PC-9 (cell line): ENCODE measurements at regions not wholly inside any gene's neighbourhood (a gene's known extent, or its start where the extent isn't known, plus 50 kb on each side); places are given as distances from the start of the nearest gene placed in this dataset.

Experiments
- BruUV-seq: library from RNA; stranded (reverse); fragments of 400-500 nt; replicated peaks from 2 replicates; lab custom pipeline; 2021; lab: Mats Ljungman, UMichigan
- CTCF ChIA-PET: fragments of 300-600 bp; sonication (Branson Sonifier 250); formaldehyde crosslinking; loops from one replicate; lab custom pipeline; 2022; ENCODE audit warnings: antibody characterized with exemption; lab: Charles Lee
- POLR2A ChIA-PET: fragments of 300-600 bp; sonication (Branson Sonifier 250); formaldehyde crosslinking; loops from one replicate; lab custom pipeline; 2022; ENCODE audit warnings: antibody characterized with exemption; ENCODE audit not compliant: unreplicated experiment; lab: Charles Lee
- DNase-seq, 2 experiments: peaks; one replicate each; pipeline versions ENCODE4 v3.0.0 to v3.0.0-alpha.2; 2015 to 2022; ENCODE audit warnings: mixed read lengths in 1 of 2
- H2AFZ ChIP-seq: fragments of 200-600 bp; sonication (generic); 2 replicates; pipeline ENCODE4 v1.8.1; 2017; ENCODE audit warnings: antibody characterized with exemption
- H3F3A ChIP-seq: fragments of 200-600 bp; sonication (generic); 2 replicates; pipeline ENCODE4 v1.8.1; 2017; ENCODE audit warnings: antibody characterized with exemption, mild to moderate bottlenecking, low read depth; ENCODE audit not compliant: insufficient read depth
- H3K27ac ChIP-seq: fragments of 200-600 bp; sonication (generic); 2 replicates; pipeline ENCODE4 v1.6.1; 2016; ENCODE audit warnings: mixed run types
- H3K27me3 ChIP-seq: fragments of 200-600 bp; sonication (generic); 2 replicates; pipeline ENCODE4 v1.6.1; 2016; ENCODE audit warnings: low read depth, mixed run types; ENCODE audit not compliant: insufficient read depth
- H3K36me3 ChIP-seq: fragments of 200-600 bp; sonication (generic); 2 replicates; pipeline ENCODE4 v1.6.1; 2016; ENCODE audit warnings: low read depth, mixed run types
- H3K4me1 ChIP-seq: fragments of 200-600 bp; sonication (generic); replicated peaks from 2 replicates; pipeline ENCODE4 v1.6.1; 2016; ENCODE audit warnings: mixed run types; ENCODE audit not compliant: insufficient read depth
- H3K4me2 ChIP-seq: fragments of 200-600 bp; sonication (generic); 2 replicates; pipeline ENCODE4 v1.6.1; 2017; ENCODE audit warnings: mixed run types
- H3K4me3 ChIP-seq: fragments of 200-600 bp; sonication (generic); 2 replicates; pipeline ENCODE4 v1.6.1; 2016; ENCODE audit warnings: mixed run types
- H3K79me2 ChIP-seq: fragments of 200-600 bp; sonication (generic); 2 replicates; pipeline ENCODE4 v1.6.1; 2017; ENCODE audit warnings: low read depth, mixed run types
- H3K9me2 ChIP-seq: fragments of 200-600 bp; sonication (generic); 2 replicates; pipeline ENCODE4 v1.8.1; 2017; ENCODE audit warnings: mild to moderate bottlenecking; ENCODE audit not compliant: insufficient read depth
- H3K9me3 ChIP-seq: fragments of 200-600 bp; sonication (generic); 2 replicates; pipeline ENCODE4 v1.8.1; 2016; ENCODE audit warnings: low read depth; ENCODE audit not compliant: insufficient read depth
- H4K20me1 ChIP-seq: fragments of 200-600 bp; sonication (generic); 2 replicates; pipeline ENCODE4 v1.8.1; 2017; ENCODE audit not compliant: insufficient read depth
- CTCF ChIP-seq: fragments of 200-600 bp; sonication (generic); conservative IDR thresholded peaks from 2 replicates; pipeline ENCODE4 v1.6.1; 2017; ENCODE audit warnings: mixed run types, antibody characterized with exemption, mild to moderate bottlenecking, moderate library complexity
- EZH2 ChIP-seq: fragments of 200-600 bp; sonication (generic); IDR thresholded peaks from 2 replicates; pipeline ENCODE4 v1.8.0; 2017; ENCODE audit warnings: antibody characterized with exemption, low read depth
- intact Hi-C: fragments of 100-400 bp; cut with micrococcal nuclease; formaldehyde crosslinking; loops from one replicate; pipeline ENCODE4 v1.10.0; 2022; ENCODE audit not compliant: unreplicated experiment

DNA sequence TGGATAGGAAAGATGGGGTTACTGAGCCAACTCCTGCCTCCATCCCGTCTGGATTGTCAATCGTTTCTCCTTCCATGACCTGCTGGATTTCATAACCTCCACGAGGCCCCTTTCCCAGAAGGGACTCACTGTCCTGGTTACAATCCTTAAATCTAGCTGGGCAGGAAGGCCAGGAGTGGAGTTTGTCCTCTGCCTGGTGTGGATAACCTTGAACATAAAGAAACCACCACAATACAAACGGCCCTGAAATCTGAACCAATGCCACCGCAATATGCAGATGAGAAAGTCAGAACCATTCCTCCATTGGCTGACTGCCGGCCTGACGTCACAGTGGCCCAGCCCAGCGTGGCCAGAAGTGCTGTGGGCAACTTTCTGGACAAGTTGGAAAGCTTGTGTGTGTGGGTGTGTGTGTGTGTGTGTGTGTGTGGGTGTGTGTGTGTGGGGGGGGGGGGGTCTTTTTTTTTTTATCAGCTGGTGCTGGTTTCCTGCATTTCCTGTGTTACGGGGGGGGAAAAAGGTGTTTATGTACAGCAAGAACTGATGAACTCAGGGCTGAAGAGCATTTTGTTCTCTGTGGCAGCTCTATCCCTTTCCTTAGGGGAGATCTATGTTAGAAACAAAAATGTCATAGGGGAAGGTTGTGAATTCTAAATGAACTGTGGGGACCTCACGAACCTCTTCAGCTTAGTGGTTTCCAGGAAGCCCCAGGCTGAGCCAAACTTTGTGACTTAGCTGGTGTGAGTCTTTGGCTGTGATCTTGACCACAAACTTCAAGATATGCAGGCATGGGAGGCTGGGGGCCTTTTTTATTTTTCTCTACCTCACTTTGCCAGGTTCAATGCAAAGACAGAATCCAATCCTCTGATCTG is 81.6 kb upstream of the MED13L start:
- H3K4me1 ChIP-seq, result peaks cover 7% of the 10 kb centered on the region
- peak overlapping the region; percentile 33; the same call in 1 of the 2 replicates for H3K27ac ChIP-seq
- H3F3A ChIP-seq, result peaks cover 6% of the 10 kb centered on the region
- no TSS peak for BruUV-seq
- ChIA-PET POLR2A (interaction anchor here (0.6 kb wide), 4 partner anchors 23 to 338 kb away, joined by 3 to 9 read pairs (median 4); no protein-coding TSS in a partner anchor), CTCF (interaction anchor here (0.6 kb wide), 1 partner anchor 169 kb away, joined by 4 read pairs; no protein-coding TSS in a partner anchor)
- peak; percentile 85 to 86 for DNase-seq
- intact Hi-C loops, result loop anchor here (2.0 kb wide), 1 partner anchor 68 kb away; no protein-coding TSS in a partner anchor
- H2AFZ ChIP-seq, result no peak overlapping the region
- H4K20me1 ChIP-seq, result no peaks in the 10 kb centered on the region
- no peaks in the 10 kb centered on the region for H3K27me3 ChIP-seq
- H3K4me3 ChIP-seq, result no peak overlapping the region
- H3K79me2 ChIP-seq, result no peaks in the 10 kb centered on the region
- H3K36me3 ChIP-seq, result no peaks in the 10 kb centered on the region
- H3K9me3 ChIP-seq, result no peaks in the 10 kb centered on the region
- peak overlapping the region; percentile 37 for H3K4me2 ChIP-seq
- H3K9me2 ChIP-seq, result no peaks in the 10 kb centered on the region
- no peak for TF ChIP-seq CTCF
- TF ChIP-seq EZH2, result no peak

GRCh38 chr12:116360579-116361413 is 83.3 kb upstream of the MED13L start:
- BruUV-seq, result no TSS peak
- no peaks in the 10 kb centered on the region for H3K79me2 ChIP-seq
- ChIA-PET POLR2A (no interaction called here), CTCF (no interaction called here)
- no peak overlapping the region for H3K27ac ChIP-seq
- peaks cover 9% of the 10 kb centered on the region for H3F3A ChIP-seq
- no peaks in the 10 kb centered on the region for H3K9me3 ChIP-seq
- peaks cover 20% of the 10 kb centered on the region for H3K4me1 ChIP-seq
- H2AFZ ChIP-seq, result no peak overlapping the region
- H3K27me3 ChIP-seq, result no peaks in the 10 kb centered on the region
- no peak overlapping the region for H3K4me3 ChIP-seq
- H3K36me3 ChIP-seq, result no peaks in the 10 kb centered on the region
- no peak overlapping the region for H3K4me2 ChIP-seq
- no peak for DNase-seq
- TF ChIP-seq CTCF, result no peak
- no peak for TF ChIP-seq EZH2
- no peaks in the 10 kb centered on the region for H4K20me1 ChIP-seq
- H3K9me2 ChIP-seq, result no peaks in the 10 kb centered on the region
- intact Hi-C loops, result no loop called here

- no peaks in the 10 kb centered on the region for H4K20me1 ChIP-seq
- H3K27me3 ChIP-seq, result no peaks in the 10 kb centered on the region
- no peaks in the 10 kb centered on the region for H3K36me3 ChIP-seq
- no peaks in the 10 kb centered on the region for H3K79me2 ChIP-seq
- no peak overlapping the region for H3K4me2 ChIP-seq
- H3K9me3 ChIP-seq, result no peaks in the 10 kb centered on the region
- ChIA-PET CTCF (interaction anchor here (0.6 kb wide), 1 partner anchor 174 kb away, joined by 4 read pairs; no protein-coding TSS in a partner anchor), POLR2A (no interaction called here)
- no peak overlapping the region for H2AFZ ChIP-seq
- no peaks in the 10 kb centered on the region for H3K9me2 ChIP-seq
- no peak overlapping the region for H3K4me3 ChIP-seq
- H3K4me1 ChIP-seq, result peaks cover 22% of the 10 kb centered on the region
- peaks cover 9% of the 10 kb centered on the region for H3F3A ChIP-seq
- intact Hi-C loops, result no loop called here
- no peak for TF ChIP-seq EZH2
- TF ChIP-seq CTCF, result no peak
- no TSS peak for BruUV-seq
- DNase-seq, result no peak
- H3K27ac ChIP-seq, result no peak overlapping the region
Observed at GRCh38 chr12:116361414-116362223, 84.1 kb upstream of the MED13L start.
